ENCODE measurements at regions not wholly inside any gene's neighbourhood (a gene's known extent, or its start where the extent isn't known, plus 50 kb on each side); places are given as distances from the start of the nearest gene placed in this dataset.

GRCh38 chr12:115229517-115229916 is 545.5 kb upstream of the TBX3 start:
- Mint-ChIP-seq H3K4me1 (ENCODE audit: low read depth, unreplicated experiment) (no peaks in the 10 kb centered on the region), H3K4me3 (ENCODE audit: low read depth, unreplicated experiment) (no peak overlapping the region), H3K36me3 (ENCODE audit: insufficient read depth, unreplicated experiment) (no peaks in the 10 kb centered on the region), H3K9me3 (ENCODE audit: low read depth, unreplicated experiment) (peaks cover 8% of the 10 kb centered on the region), H3K27ac (ENCODE audit: unreplicated experiment) (no peak overlapping the region), H3K27me3 (ENCODE audit: unreplicated experiment) (no peaks in the 10 kb centered on the region)
- TF ChIP-seq CTCF (IDR thresholded peaks at IDR 0.05; ENCODE audit: unreplicated experiment) = no peak
- CTCF ChIA-PET = no interaction called here
- BruUV-seq (replicated peaks) = no TSS peak
- intact Hi-C loops (cut with micrococcal nuclease; ENCODE audit: unreplicated experiment) = no loop called here
- DNase-seq = no peak

DNA sequence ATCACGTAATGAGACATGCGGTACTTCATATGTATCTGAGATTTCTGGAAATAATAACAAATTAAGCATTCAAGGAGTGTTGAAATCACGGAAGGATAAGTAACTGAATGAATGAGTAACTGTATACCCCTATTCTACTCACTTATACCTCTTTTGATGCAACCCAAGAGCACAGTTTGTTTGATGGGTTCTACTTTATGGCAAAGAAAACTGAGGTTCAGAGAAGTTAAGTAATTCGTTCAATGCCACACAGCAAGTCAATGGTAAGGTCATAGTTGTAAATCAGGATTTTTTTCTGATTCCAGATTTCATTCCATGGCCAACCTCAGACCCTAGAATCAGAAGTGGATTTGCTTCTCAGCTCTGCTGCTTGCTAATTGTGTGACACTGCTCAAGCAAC is 544.5 kb upstream of the TBX3 start:
- Mint-ChIP-seq H3K27ac (ENCODE audit: unreplicated experiment) (no peak overlapping the region), H3K36me3 (ENCODE audit: insufficient read depth, unreplicated experiment) (no peaks in the 10 kb centered on the region), H3K9me3 (ENCODE audit: low read depth, unreplicated experiment) (peaks cover 7% of the 10 kb centered on the region), H3K27me3 (ENCODE audit: unreplicated experiment) (no peaks in the 10 kb centered on the region), H3K4me3 (ENCODE audit: low read depth, unreplicated experiment) (no peak overlapping the region), H3K4me1 (ENCODE audit: low read depth, unreplicated experiment) (no peaks in the 10 kb centered on the region)
- no TSS peak for BruUV-seq (replicated peaks)
- intact Hi-C loops (cut with micrococcal nuclease; ENCODE audit: unreplicated experiment) = no loop called here
- no peak for DNase-seq
- no peak for TF ChIP-seq CTCF (IDR thresholded peaks at IDR 0.05; ENCODE audit: unreplicated experiment)
- CTCF ChIA-PET = no interaction called here

DNA sequence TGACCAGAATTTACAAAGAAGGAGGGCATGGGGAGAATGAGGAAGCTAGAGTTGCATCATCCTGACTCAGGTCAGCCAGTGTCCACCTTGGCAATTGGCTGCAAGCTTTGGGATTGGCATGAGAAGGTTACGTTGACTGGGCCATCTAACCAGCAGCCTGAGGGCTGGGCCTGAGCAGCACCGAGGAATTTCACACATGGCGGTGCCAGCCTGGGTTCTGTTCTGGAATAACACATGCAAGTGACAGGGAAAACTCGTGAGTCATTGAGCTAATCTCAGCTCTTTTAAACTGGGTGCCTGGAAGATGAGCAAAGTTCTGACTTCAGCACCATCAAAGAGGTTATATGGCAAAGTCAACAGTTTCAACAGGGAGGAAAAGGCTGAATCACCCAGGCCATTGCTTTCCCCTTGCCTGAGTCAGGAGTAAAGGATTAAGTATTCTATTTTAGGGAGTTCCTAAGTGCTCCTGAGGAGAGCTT is 543.2 kb upstream of the TBX3 start:
- H3K4me3 Mint-ChIP-seq (ENCODE audit: low read depth, unreplicated experiment) = no peak overlapping the region
- CTCF ChIA-PET = no interaction called here
- no peak for TF ChIP-seq CTCF (IDR thresholded peaks at IDR 0.05; ENCODE audit: unreplicated experiment)
- no peaks in the 10 kb centered on the region for H3K36me3 Mint-ChIP-seq (ENCODE audit: insufficient read depth, unreplicated experiment)
- no TSS peak for BruUV-seq (replicated peaks)
- intact Hi-C loops (cut with micrococcal nuclease; ENCODE audit: unreplicated experiment) = no loop called here
- H3K4me1 Mint-ChIP-seq (ENCODE audit: low read depth, unreplicated experiment) = no peaks in the 10 kb centered on the region
- H3K27ac Mint-ChIP-seq (ENCODE audit: unreplicated experiment) = no peak overlapping the region
- no peak for DNase-seq
- no peaks in the 10 kb centered on the region for H3K27me3 Mint-ChIP-seq (ENCODE audit: unreplicated experiment)
- H3K9me3 Mint-ChIP-seq (ENCODE audit: low read depth, unreplicated experiment) = peaks cover 11% of the 10 kb centered on the region

GRCh38 chr12:115225845-115226244 is 541.9 kb upstream of the TBX3 start:
- H3K4me1 Mint-ChIP-seq (ENCODE audit: low read depth, unreplicated experiment) = no peaks in the 10 kb centered on the region
- intact Hi-C loops (cut with micrococcal nuclease; ENCODE audit: unreplicated experiment) = no loop called here
- H3K9me3 Mint-ChIP-seq (ENCODE audit: low read depth, unreplicated experiment) = peaks cover 11% of the 10 kb centered on the region
- H3K4me3 Mint-ChIP-seq (ENCODE audit: low read depth, unreplicated experiment) = no peak overlapping the region
- CTCF ChIA-PET = no interaction called here
- no peak for TF ChIP-seq CTCF (IDR thresholded peaks at IDR 0.05; ENCODE audit: unreplicated experiment)
- BruUV-seq (replicated peaks) = no TSS peak
- no peak for DNase-seq
- no peaks in the 10 kb centered on the region for H3K27me3 Mint-ChIP-seq (ENCODE audit: unreplicated experiment)
- no peak overlapping the region for H3K27ac Mint-ChIP-seq (ENCODE audit: unreplicated experiment)
- H3K36me3 Mint-ChIP-seq (ENCODE audit: insufficient read depth, unreplicated experiment) = no peaks in the 10 kb centered on the region

GRCh38 chr12:115223991-115224390 is 540.0 kb upstream of the TBX3 start:
- Mint-ChIP-seq H3K36me3 (ENCODE audit: insufficient read depth, unreplicated experiment) (no peaks in the 10 kb centered on the region), H3K4me3 (ENCODE audit: low read depth, unreplicated experiment) (no peak overlapping the region), H3K27me3 (ENCODE audit: unreplicated experiment) (no peaks in the 10 kb centered on the region), H3K4me1 (ENCODE audit: low read depth, unreplicated experiment) (no peaks in the 10 kb centered on the region), H3K27ac (ENCODE audit: unreplicated experiment) (no peak overlapping the region), H3K9me3 (ENCODE audit: low read depth, unreplicated experiment) (peaks cover 13% of the 10 kb centered on the region)
- no peak for TF ChIP-seq CTCF (IDR thresholded peaks at IDR 0.05; ENCODE audit: unreplicated experiment)
- DNase-seq = no peak
- no TSS peak for BruUV-seq (replicated peaks)
- CTCF ChIA-PET = no interaction called here
- intact Hi-C loops (cut with micrococcal nuclease; ENCODE audit: unreplicated experiment) = no loop called here

Measured in Calu3 (cell line).